Caki2 (cell line): ENCODE measurements at regions not wholly inside any gene's neighbourhood (a gene's known extent, or its start where the extent isn't known, plus 50 kb on each side); places are given as distances from the start of the nearest gene placed in this dataset.

Source experiments
- DNase-seq: peaks from one replicate; pipeline ENCODE4 v3.0.0-alpha.2; 2015; ENCODE audit warnings: low read depth
- in situ Hi-C: cut with HindIII; loops from 2 replicates; pipeline ENCODE4 v1.10.0; 2016; ENCODE audit warnings: low sequenced_read_pairs, low pct_unique_long_range_greater_than_20kb, mixed read lengths

- no peak for DNase-seq
- in situ Hi-C loops = no loop called here
Measured at GRCh38 chr19:28492621-28493020, 720.3 kb downstream of the UQCRFS1 start.

GRCh38 chr19:28492201-28492600 is 720.8 kb downstream of the UQCRFS1 start:
- no peak for DNase-seq
- in situ Hi-C loops = no loop called here

GRCh38 chr19:28489776-28490175 is 723.2 kb downstream of the UQCRFS1 start:
- in situ Hi-C loops = no loop called here
- no peak for DNase-seq

DNA sequence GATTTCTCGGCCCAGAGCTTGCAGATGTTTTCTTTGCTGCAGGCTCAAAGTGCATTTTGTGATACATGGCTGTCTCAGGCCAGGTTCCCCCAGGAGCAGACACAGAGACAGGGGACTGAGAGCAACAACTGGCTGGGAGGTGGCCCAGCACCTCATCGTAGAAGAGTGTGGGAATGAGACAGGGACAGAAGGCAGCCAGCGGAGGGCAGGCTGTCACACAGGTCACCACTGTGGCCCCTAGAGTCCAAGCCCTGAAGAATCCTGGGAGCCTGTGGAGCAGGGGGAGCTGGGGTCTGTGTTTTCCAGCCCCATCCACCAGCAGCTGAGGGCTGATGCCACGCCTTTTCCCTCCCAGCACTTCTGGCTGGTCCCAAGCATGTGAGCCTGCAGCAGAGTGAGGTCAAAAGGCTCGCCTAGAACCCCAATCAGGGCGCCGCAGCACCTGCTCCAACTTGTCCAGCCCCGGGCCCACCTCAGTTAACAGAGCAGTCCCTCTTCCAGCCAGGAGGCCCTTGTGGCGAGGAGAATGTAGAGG is 723.8 kb downstream of the UQCRFS1 start:
- no peak for DNase-seq
- in situ Hi-C loops = no loop called here

DNA sequence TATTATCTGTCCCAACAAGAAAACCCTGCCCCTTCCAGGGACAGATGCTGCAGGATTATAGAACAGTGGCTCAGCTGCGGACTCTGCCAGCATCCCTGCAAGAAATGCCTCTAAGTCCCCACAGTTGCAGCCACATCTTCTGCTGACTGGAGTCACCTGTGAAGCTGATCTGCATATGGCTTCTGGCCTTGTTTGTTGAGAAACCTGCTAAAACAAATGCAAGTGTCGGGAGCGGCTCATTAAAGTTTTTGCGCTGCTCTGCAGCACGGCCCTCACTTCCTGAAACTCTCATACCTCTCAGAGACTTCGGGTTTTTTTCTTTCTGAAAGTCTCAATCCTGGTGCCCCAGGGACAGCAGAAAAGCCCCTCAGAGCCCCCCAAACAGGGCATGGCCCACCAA is 725.0 kb downstream of the UQCRFS1 start:
- in situ Hi-C loops = no loop called here
- DNase-seq = no peak

DNA sequence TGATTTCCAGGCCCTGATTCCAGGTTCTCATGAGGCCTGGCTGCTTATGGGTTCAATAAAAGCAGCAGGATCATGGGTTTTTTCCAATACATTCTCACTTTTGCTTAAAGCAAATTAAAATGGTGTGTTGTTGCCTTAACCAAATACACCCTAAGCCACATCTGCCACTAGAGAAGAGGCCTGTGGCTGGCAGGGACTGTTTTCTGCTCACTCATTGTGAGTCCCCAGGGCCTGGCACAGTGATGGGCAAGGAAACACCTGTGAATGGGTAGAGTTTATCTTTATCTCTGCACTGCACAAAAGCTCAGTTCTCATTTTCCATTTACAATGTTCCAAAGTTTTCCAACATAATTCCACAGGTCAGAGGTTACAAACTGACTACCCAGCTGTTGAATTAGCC is 726.0 kb downstream of the UQCRFS1 start:
- in situ Hi-C loops = no loop called here
- DNase-seq = no peak

DNA sequence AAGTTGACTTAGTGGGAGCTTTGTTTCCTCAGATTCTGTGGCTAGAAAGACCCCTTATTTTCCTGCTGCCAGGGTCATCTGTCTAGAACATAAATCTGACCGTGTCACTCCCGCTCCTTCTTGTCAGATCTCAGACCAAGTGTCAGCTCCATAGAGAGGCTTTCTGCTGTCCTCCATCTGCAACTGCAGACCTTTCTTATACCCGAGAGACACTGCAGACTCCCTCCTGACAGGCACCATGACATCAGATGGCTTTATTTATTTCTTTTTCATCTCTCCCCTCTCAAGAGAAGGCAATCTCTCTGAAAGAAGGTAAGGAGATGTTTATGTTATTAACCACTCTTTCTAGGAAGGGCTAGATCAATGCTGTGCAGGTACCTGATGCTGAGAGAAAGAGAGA is 726.5 kb downstream of the UQCRFS1 start:
- in situ Hi-C loops = no loop called here
- DNase-seq = no peak

- in situ Hi-C loops = no loop called here
- DNase-seq = no peak
Measured at GRCh38 chr19:28485292-28485691, 727.7 kb downstream of the UQCRFS1 start.

GRCh38 chr19:28483197-28483596 is 729.8 kb downstream of the UQCRFS1 start:
- no peak for DNase-seq
- in situ Hi-C loops = no loop called here

GRCh38 chr19:28482221-28482620 is 730.7 kb downstream of the UQCRFS1 start:
- in situ Hi-C loops = no loop called here
- peak; percentile 57 for DNase-seq

DNA sequence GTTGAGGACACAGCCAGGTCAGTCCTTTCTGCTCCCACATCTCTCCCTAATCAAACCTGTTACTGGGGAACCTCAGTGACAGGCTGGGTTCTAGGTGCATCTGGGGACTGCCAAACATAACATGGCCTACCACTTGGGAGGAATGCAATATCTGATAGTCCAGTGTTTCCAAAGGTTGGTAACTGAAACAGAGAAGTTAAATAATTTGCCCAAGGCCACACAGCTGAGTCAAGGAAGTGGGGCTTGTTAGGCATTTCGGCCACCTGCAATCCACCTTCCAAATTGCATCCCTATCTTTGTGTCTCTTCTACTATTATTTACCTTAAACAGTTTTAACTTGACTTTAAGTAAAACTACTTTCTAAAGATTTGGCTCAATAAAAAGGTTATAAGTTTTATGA is 731.3 kb downstream of the UQCRFS1 start:
- in situ Hi-C loops = no loop called here
- DNase-seq = no peak

DNA sequence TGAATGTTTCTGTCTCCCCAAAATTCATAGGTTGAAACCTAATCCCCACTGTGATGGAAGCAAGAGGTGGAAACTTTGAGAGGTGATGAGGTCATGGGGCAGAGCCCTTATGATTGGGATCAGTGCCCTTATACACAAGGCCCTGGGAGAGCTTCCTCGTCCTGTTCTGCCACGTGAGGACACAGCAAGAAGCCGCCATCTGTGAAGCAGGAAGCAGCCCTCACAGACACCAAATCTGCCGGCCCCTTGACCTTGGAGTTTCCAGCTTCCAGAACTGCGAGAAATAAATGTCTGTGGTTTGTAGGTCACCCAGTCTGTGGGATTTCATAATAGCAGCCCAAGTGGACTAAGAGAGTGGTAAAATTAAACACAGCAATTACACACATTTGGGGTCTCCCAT is 737.4 kb downstream of the UQCRFS1 start:
- in situ Hi-C loops = no loop called here
- no peak for DNase-seq

DNA sequence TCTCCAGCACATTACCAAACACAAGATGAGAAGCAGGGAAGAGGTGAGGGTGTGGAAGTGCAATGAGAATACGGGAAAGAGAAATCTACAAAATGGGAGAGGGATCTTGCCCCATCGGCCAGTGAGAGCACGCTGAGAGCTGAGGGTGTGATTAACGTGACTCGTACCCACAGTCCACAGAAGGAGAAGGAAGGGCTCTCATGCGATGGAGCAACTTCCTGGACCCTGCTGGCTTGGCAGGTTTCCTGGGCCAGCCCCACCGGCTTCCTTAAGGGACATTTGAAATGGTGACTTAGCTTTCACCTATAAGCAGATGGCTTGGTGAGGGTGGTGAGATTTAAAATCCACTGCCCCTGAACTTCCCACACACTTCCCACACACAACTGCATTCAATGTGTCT is 740.1 kb downstream of the UQCRFS1 start:
- in situ Hi-C loops = no loop called here
- no peak for DNase-seq

DNA sequence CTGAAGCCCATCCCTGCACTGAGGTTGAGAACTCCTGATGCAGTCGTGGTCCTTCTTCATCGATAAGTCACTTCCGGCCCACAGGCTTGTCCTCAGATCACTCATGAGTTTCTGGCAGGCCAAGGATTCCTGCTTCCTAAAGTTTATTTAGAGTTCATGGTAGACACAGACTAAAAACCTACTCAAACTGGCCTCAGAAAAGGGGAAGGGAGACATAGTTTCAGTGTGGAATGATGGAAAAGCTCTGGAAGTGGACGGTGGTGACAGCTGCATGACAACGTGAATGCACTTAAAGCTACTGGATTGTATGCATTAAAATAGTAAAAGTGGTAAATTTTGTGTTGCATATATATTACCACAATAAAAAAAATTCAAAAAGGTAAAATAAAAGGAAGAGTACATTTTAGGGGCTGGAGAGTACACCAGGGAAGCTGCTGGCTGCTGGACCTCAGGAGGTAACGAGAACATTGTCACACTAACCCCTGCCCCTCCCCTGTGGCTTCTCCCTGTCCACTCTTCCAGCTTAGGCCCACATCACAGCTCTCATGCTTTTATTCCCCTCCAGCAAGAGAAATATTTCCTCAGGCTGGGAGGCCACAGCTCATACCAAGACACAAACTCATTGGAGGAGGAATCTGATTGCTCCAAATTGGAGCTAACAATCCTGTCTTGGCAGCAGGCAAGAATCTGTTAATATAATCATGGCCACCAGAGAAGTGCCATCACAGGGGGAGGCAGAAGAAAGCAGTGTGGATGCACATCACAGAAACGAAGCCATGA is 741.0 kb downstream of the UQCRFS1 start:
- DNase-seq = no peak
- in situ Hi-C loops = no loop called here

GRCh38 chr19:28469544-28469943 is 743.4 kb downstream of the UQCRFS1 start:
- in situ Hi-C loops = no loop called here

DNA sequence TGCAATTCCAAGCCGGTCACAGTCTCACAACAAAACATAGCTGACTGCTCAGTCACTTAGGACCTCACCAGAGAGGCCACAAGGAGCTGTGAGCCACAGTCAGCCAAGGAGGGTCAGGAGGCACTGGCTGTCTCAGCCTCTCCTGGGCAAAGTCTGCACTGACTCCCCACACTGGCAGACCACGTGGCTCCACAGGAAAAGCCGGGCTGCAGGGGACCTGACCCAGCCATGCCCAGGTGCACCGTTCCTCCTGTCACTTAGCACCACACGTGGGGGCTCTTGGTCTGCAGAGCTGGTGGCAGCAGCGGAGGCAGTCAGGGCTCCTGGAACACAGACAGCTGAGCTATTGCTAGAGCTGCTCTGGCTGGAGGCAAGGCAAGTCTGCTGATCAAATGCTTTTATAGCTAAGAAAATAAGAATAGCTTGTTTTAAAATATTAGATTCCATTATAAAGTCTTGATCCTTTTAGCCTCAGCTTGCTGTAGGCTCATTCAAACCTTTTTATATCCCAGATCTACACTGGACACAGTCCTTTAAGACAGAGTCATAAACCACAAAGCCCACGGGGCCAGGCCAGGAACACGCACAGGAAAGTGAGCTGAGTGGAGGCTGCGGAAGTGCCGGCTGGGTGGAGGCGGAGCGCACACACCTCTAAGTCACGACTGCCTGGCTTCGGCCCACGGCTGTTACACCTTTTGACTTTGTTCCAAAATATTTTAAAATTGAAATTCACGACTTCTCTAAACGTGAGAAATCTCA is 744.1 kb downstream of the UQCRFS1 start:
- in situ Hi-C loops = no loop called here
- peak; percentile 73 for DNase-seq

More at GRCh38 chr19:28469544-28469943, 743.4 kb downstream of the UQCRFS1 start:
- no peak for DNase-seq

- in situ Hi-C loops = no loop called here
- peak; percentile 59 for DNase-seq
Measured at GRCh38 chr19:28466107-28467045, 746.6 kb downstream of the UQCRFS1 start.

GRCh38 chr19:28465371-28466086 is 747.4 kb downstream of the UQCRFS1 start:
- in situ Hi-C loops = no loop called here
- DNase-seq = peak; percentile 40
